Keratinocyte (primary cell): ENCODE measurements at regions not wholly inside any gene's neighbourhood (a gene's known extent, or its start where the extent isn't known, plus 50 kb on each side); places are given as distances from the start of the nearest gene placed in this dataset.

Experiments used
- DNase-seq: peaks from one replicate; pipeline ENCODE4 v3.0.0-alpha.2; 2011; ENCODE audit warnings: low read depth, missing footprints, low spot score
- FAIRE-seq: peaks from 2 replicates; lab custom pipeline; 2011; peaks lifted over from hg19 to GRCh38; lab: Jason Lieb, UNC
- H2AFZ ChIP-seq: 2 replicates; pipeline ENCODE4 v1.6.0; 2012; ENCODE audit warnings: low read length, control low read depth, inconsistent platforms; ENCODE audit not compliant: control insufficient read depth
- H3K27ac ChIP-seq: 2 replicates; pipeline ENCODE4 v1.5.1; 2011; ENCODE audit warnings: low read length; ENCODE audit not compliant: control insufficient read depth, insufficient read depth
- H3K27me3 ChIP-seq: 3 replicates; pipeline ENCODE4 v1.6.0; 2011; ENCODE audit warnings: low read length; ENCODE audit not compliant: control insufficient read depth, insufficient read depth; ENCODE audit errors: extremely low read depth
- H3K36me3 ChIP-seq, 2 experiments: 2 replicates in 1 of 2; 3 replicates in 1 of 2; pipeline ENCODE4 v1.5.1; 2011; ENCODE audit warnings: low read length in 2 of 2, mild to moderate bottlenecking in 1 of 2; ENCODE audit not compliant: control insufficient read depth in 2 of 2, insufficient read depth in 2 of 2; ENCODE audit errors: extremely low read depth in 1 of 2
- H3K4me1 ChIP-seq: 3 replicates; pipeline ENCODE4 v1.5.1; 2011; ENCODE audit warnings: low read length; ENCODE audit not compliant: control insufficient read depth, insufficient read depth; ENCODE audit errors: extremely low read depth
- H3K4me2 ChIP-seq: 3 replicates; pipeline ENCODE4 v1.6.0; 2011; ENCODE audit warnings: low read depth, low read length; ENCODE audit not compliant: control insufficient read depth, insufficient read depth; ENCODE audit errors: extremely low read depth
- H3K4me3 ChIP-seq, 3 experiments: fragments of 200-600 bp in 1 of 3; sonication (generic) in 1 of 3; 2 replicates in 2 of 3; 3 replicates in 1 of 3; pipeline ENCODE4 v1.5.1; 2011 to 2016; ENCODE audit warnings: low read length in 3 of 3, mild to moderate bottlenecking in 3 of 3, control low read depth in 2 of 3, inconsistent platforms in 1 of 3, low read depth in 1 of 3, mixed read lengths in 1 of 3, mixed run types in 1 of 3, moderate library complexity in 1 of 3; ENCODE audit not compliant: control insufficient read depth in 2 of 3, insufficient read depth in 2 of 3; ENCODE audit errors: extremely low read depth in 1 of 3
- H3K79me2 ChIP-seq: 2 replicates; pipeline ENCODE4 v1.6.0; 2012; ENCODE audit warnings: low read length; ENCODE audit not compliant: control insufficient read depth, insufficient read depth
- H3K9ac ChIP-seq: 3 replicates; pipeline ENCODE4 v1.6.0; 2011; ENCODE audit warnings: low read length; ENCODE audit not compliant: control insufficient read depth, insufficient read depth; ENCODE audit errors: extremely low read depth
- H3K9me1 ChIP-seq: 3 replicates; pipeline ENCODE4 v1.6.0; 2011; ENCODE audit warnings: low read length; ENCODE audit not compliant: control insufficient read depth, insufficient read depth; ENCODE audit errors: extremely low read depth
- H3K9me3 ChIP-seq: 2 replicates; pipeline ENCODE4 v1.5.1; 2012; ENCODE audit warnings: low read depth, low read length; ENCODE audit not compliant: control insufficient read depth
- H4K20me1 ChIP-seq: 3 replicates; pipeline ENCODE4 v1.6.0; 2011; ENCODE audit warnings: low read length; ENCODE audit not compliant: control insufficient read depth, insufficient read depth; ENCODE audit errors: extremely low read depth
- CTCF ChIP-seq, 3 experiments: IDR thresholded peaks in 1 of 3; conservative IDR thresholded peaks in 1 of 3; optimal IDR thresholded peaks in 1 of 3; 2 replicates in 2 of 3; 3 replicates in 1 of 3; pipeline versions ENCODE3 to v1.5.1; 2011; ENCODE audit warnings: low read length in 3 of 3, mild to moderate bottlenecking in 3 of 3, moderate library complexity in 2 of 3, control low read depth in 1 of 3, inconsistent platforms in 1 of 3; ENCODE audit not compliant: insufficient read depth in 2 of 3; ENCODE audit errors: extremely low read depth in 1 of 3
- EZH2 ChIP-seq: IDR thresholded peaks from one replicate; pipeline ENCODE4 v1.6.1; 2012; ENCODE audit warnings: inconsistent platforms, mild to moderate bottlenecking, low read length, moderate library complexity
- dilution Hi-C: fragments of 300-500 bp; cut with MboI; formaldehyde crosslinking; loops from one replicate; pipeline ENCODE4 v1.7.0; 2020; ENCODE audit warnings: low sequenced_read_pairs; ENCODE audit not compliant: extremely low pct_ligation_motif_present

GRCh38 chr9:38272710-38273109, 119.8 kb upstream of the ALDH1B1 start:
- Histone ChIP-seq H3K4me2 (no peak overlapping the region), H3K9me1 (no peaks in the 10 kb centered on the region), H3K79me2 (no peaks in the 10 kb centered on the region), H3K27me3 (peaks cover 8% of the 10 kb centered on the region), H2AFZ (no peak overlapping the region), H3K36me3 (no peaks in the 10 kb centered on the region), H3K9me3 (no peaks in the 10 kb centered on the region), H3K4me1 (no peaks in the 10 kb centered on the region), H3K27ac (no peak overlapping the region), H3K9ac (no peak overlapping the region), H4K20me1 (no peaks in the 10 kb centered on the region), H3K4me3 (no peak overlapping the region)
- FAIRE-seq (no peak), DNase-seq (no peak)
- TF ChIP-seq CTCF (optimal IDR thresholded peaks at IDR 0.05 in 1 of 3, IDR thresholded peaks at IDR 0.05 in 1 of 3, conservative IDR thresholded peaks at IDR 0.05 in 1 of 3; ENCODE audit: extremely low read depth in 1 of 3, insufficient read depth in 2 of 3, low read length in 3 of 3): no peak
- TF ChIP-seq EZH2: no peak
- dilution Hi-C loops: no loop called here

GRCh38 chr9:38271666-38272241, 120.7 kb upstream of the ALDH1B1 start:
- Histone ChIP-seq H3K9me1 (no peaks in the 10 kb centered on the region), H3K9me3 (no peaks in the 10 kb centered on the region), H2AFZ (no peak overlapping the region), H3K79me2 (no peaks in the 10 kb centered on the region), H4K20me1 (no peaks in the 10 kb centered on the region), H3K9ac (no peak overlapping the region), H3K27ac (no peak overlapping the region), H3K4me3 (no peak overlapping the region), H3K27me3 (peaks cover 8% of the 10 kb centered on the region), H3K36me3 (no peaks in the 10 kb centered on the region), H3K4me2 (no peak overlapping the region), H3K4me1 (no peaks in the 10 kb centered on the region)
- FAIRE-seq (no peak), DNase-seq (no peak)
- dilution Hi-C loops: no loop called here
- TF ChIP-seq CTCF (optimal IDR thresholded peaks at IDR 0.05 in 1 of 3, IDR thresholded peaks at IDR 0.05 in 1 of 3, conservative IDR thresholded peaks at IDR 0.05 in 1 of 3; ENCODE audit: extremely low read depth in 1 of 3, insufficient read depth in 2 of 3, low read length in 3 of 3): no peak
- no peak for TF ChIP-seq EZH2
